GM12873 (cell line): ENCODE measurements at regions not wholly inside any gene's neighbourhood (a gene's known extent, or its start where the extent isn't known, plus 50 kb on each side); places are given as distances from the start of the nearest gene placed in this dataset.

Experiments used
- TF ChIP-seq, protein P1 (sequence below): IDR thresholded peaks from 2 replicates; pipeline ENCODE4 v1.5.1; 2012; ENCODE audit warnings: low read depth, mild to moderate bottlenecking, moderate library complexity, low read length, control low read depth; ENCODE audit not compliant: insufficient read depth; ENCODE audit errors: missing control alignments

DNA sequence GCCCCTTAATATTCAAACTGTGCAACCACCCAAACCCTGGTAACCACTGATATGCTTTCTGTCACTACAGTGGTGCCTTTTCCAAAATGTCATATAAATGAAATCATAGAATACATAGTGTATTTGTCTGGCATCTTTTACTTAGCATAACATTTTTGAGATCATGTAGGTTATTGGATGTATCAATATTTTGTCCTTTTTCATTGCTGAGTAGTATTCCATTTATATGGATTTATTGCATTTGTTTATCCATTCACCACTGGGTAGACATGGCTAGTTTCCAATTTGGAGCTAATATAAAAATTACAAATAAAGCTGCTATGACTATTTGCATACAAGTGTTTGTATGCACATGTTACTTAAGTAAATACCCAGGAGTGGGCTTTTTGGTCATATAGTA lies 121.6 kb downstream of the TMEM144 start:
- TF ChIP-seq, protein P1, sequence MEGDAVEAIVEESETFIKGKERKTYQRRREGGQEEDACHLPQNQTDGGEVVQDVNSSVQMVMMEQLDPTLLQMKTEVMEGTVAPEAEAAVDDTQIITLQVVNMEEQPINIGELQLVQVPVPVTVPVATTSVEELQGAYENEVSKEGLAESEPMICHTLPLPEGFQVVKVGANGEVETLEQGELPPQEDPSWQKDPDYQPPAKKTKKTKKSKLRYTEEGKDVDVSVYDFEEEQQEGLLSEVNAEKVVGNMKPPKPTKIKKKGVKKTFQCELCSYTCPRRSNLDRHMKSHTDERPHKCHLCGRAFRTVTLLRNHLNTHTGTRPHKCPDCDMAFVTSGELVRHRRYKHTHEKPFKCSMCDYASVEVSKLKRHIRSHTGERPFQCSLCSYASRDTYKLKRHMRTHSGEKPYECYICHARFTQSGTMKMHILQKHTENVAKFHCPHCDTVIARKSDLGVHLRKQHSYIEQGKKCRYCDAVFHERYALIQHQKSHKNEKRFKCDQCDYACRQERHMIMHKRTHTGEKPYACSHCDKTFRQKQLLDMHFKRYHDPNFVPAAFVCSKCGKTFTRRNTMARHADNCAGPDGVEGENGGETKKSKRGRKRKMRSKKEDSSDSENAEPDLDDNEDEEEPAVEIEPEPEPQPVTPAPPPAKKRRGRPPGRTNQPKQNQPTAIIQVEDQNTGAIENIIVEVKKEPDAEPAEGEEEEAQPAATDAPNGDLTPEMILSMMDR, result no peak

DNA sequence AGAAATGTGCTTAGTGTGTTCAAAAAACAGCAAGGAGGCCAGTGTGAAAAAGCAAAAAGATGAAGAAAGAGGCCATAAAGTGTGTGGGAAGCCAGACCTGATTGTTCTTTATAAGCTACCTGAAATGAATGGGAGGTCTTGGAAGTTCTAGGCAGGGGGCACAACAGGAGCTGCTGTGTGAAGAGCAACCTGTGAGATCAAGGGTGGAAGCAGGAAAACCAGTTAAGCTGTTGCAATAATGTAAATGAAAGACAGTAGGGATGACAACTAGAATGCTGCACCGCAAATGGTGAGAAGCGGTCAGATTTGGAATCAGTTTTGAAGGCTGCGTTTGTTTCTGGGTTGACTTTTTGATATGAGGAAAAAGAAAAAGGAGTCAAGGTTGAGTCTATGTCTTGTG lies 123.5 kb downstream of the TMEM144 start:
- TF ChIP-seq, protein P1, result no peak

DNA sequence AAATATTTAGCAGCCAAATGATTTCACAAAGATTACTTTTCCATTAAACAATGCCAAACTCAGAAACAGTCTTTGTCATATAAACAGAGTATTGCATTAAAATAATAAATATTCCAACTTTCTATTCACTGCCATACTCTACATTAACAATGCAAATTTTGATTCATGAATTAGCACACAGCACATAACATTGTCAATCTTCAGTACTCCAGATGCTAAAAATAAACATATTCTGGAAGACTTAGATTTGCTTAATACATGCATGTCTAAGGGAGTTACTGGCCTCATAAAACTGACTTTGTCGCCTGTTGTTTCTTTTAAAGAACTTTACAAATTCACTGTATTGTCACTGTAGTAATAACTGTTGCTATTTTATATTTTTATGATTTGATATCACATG lies 131.6 kb downstream of the TMEM144 start:
- TF ChIP-seq, protein P1, result no peak

DNA sequence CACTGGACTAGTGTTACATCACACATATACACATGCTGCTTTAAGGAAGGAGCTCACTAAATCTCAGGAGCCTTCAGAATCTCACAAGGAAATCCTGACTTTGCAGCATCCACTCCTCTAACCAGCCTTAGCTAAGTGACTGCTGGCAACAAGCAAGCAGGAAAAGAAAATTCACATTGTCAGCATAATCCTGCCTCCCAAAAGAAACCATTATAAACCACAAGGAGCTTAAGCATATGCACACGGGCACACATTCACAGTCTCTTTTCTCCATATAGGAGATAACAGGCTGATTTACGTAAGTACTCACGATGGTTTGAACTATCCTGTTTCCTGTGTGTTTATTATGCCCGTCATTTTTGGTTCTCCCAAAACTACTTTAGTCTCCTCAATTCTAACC lies 136.3 kb downstream of the TMEM144 start:
- TF ChIP-seq, protein P1, result no peak

DNA sequence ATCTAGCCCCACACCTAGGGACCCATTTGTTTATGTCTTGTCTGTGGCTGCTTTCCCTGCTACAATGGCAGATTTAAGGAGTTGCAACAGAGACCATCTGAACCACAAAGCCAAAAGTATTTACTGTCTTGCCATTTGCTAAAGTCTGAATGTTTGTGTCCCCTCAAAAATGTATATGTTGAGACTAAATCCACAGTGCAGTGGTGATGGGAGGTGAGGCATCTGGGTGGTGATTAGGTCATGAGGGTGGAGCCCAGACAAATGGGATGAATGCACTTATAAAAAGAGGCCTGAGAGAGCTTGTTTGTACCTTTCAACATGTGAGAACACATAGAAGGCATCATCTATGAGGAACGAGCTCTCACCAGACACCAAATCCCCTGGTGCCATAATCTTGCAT lies 137.3 kb downstream of the TMEM144 start:
- TF ChIP-seq, protein P1, result no peak

DNA sequence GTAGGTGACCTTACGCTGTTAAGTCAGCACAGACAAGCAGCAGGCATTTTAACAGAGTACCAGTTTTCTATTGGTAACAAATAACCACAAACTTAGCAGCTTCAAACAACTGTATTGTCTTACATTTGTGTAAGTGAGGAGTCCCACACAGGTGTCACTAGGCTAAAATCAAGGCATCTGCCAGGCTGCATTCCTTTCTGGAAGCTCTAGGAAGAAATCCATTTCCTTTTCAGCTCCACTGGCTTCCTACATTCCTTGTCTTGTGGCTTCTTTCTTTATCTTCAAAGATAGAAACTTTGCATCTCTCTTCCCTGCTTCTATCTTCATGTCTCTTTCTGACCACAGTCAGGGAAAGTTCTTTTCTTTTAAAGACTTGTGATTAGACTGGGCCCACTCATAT lies 139.9 kb downstream of the TMEM144 start:
- TF ChIP-seq, protein P1, result no peak

DNA sequence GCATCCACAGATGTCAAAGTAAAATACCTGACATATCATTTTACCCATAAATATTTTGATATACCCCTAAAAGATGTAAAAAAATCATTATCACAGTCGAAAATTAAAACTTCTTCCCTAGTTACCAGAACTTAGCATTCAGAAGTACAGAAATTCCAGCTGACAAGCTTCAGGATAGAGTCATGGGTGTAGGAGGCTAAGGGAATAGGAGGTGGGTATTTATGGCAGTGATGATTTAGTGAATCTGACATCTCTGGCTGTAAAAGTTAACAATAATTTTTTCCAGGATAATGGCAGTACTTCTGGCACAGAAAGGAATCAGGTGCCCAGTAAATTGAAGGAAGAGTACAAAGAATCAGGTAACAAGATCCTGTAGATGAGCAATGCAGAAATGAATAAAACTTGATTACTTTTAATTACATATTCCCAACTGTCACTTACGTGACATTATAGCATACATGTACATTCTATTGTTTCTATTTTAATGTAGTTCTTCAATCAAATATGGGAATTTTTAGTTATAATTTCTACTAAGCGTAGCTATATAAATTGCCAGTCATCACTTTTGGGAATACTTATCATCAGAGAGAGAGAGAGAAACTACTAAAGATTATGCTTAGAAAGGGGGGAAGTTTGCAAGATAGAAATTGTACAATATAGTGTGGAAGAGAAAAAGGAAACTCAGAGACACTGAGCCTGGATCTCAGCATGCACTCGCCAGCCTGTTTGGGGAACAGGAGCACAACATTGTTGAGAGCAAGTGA lies 143.4 kb downstream of the TMEM144 start:
- TF ChIP-seq, protein P1, result no peak
